K562 (cell line): ENCODE measurements at regions not wholly inside any gene's neighbourhood (a gene's known extent, or its start where the extent isn't known, plus 50 kb on each side); places are given as distances from the start of the nearest gene placed in this dataset.

ENCODE experiments used
- BCLAF1 ChIP-seq, 2 experiments: fragments of 450-650 bp in 1 of 2; IDR thresholded peaks; 2 replicates each; pipeline ENCODE4 v1.6.1; 2011 to 2017; ENCODE audit warnings: low read depth in 2 of 2, antibody characterized with exemption in 1 of 2, borderline replicate concordance in 1 of 2, low read length in 1 of 2, mild to moderate bottlenecking in 1 of 2, mixed read lengths in 1 of 2; ENCODE audit not compliant: control insufficient read depth in 1 of 2
- CEBPZ ChIP-seq: fragments of 150-350 bp; IDR thresholded peaks from 2 replicates; pipeline ENCODE4 v1.6.1; 2014; ENCODE audit warnings: low read depth, mild to moderate bottlenecking, low read length, borderline replicate concordance
- ETV6 ChIP-seq, 3 experiments: fragments of 150-350 bp in 1 of 3; sonication (generic) in 1 of 3; formaldehyde crosslinking in 1 of 3; IDR thresholded peaks; 2 replicates each; pipeline versions ENCODE4 v1.6.1 to v1.8.0; 2014 to 2022; ENCODE audit warnings: borderline replicate concordance in 2 of 3, low read depth in 2 of 3, antibody characterized with exemption in 1 of 3, low read length in 1 of 3, mild to moderate bottlenecking in 1 of 3, missing genetic modification reagents in 1 of 3
- NR2C2 ChIP-seq, 2 experiments: fragments of 200-800 bp in 1 of 2; sonication (Bioruptor generic) in 1 of 2; sonication (generic) in 1 of 2; formaldehyde crosslinking in 1 of 2; IDR thresholded peaks; 2 replicates each; pipeline versions ENCODE4 v1.6.1 to v1.8.0; 2016 to 2022; ENCODE audit warnings: mild to moderate bottlenecking in 1 of 2, missing compliant biosample characterization in 1 of 2, missing genetic modification characterization in 1 of 2, missing genetic modification reagents in 1 of 2
- POLR2A ChIP-seq: fragments of 450-650 bp; conservative IDR thresholded peaks from 2 replicates; pipeline ENCODE4 v1.6.1; 2016
- ZBTB1 ChIP-seq: sonication (generic); formaldehyde crosslinking; IDR thresholded peaks from 2 replicates; pipeline ENCODE4 v1.8.1; 2023; ENCODE audit warnings: missing genetic modification reagents, low read depth, mild to moderate bottlenecking, borderline replicate concordance

DNA sequence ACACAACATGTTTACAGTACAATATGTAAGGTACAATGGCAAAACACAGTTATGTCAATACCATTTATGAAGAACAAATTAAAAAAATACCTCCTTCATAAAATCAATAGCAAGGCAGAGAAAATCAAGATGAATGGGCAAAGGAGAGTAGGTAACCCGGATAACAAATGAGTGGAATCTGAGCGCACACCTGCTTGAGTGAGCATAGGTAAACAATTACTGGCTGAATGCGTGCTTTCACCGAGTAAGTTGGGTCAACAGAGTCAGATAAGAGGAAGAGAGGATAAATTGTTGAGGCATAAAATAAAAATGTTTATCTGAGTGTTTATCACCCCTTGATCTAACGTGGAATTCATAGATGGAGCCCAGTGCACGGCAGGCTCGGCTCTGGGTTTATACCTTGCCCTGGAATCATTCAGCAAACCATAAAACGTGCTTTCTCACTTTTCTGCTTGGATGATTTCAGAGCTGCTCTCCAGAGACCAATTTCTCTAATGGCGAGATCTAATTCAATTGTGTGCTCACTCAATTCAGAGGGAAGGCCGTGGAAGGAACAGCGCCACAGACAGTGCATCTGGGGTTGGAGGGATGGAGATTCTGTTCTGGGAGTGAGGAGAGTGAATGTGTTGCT lies 224.8 kb upstream of the MAP3K7 start:
- no peak for TF ChIP-seq ZBTB1 (CRISPR knock-in tag)
- no peak for TF ChIP-seq NR2C2 (CRISPR knock-in tag; IDR thresholded peaks at IDR 0.05)
- TF ChIP-seq NR2C2 (tag; IDR thresholded peaks at IDR 0.05), result no peak
- no peak for TF ChIP-seq BCLAF1 (IDR thresholded peaks at IDR 0.05; ENCODE audit: borderline replicate concordance in 1 of 2, control insufficient read depth in 1 of 2, low read depth in 2 of 2, low read length in 1 of 2)
- no peak for TF ChIP-seq CEBPZ
- no peak for TF ChIP-seq POLR2A
- TF ChIP-seq ETV6 (IDR thresholded peaks at IDR 0.05; ENCODE audit: borderline replicate concordance in 1 of 2, low read depth in 2 of 2, low read length in 1 of 2), result no peak
- TF ChIP-seq ETV6 (CRISPR knock-in tag; IDR thresholded peaks at IDR 0.05; ENCODE audit: borderline replicate concordance), result no peak
